CD4-positive, alpha-beta T cell treated with Interleukin-17A for 4 hours (primary cell): ENCODE measurements at regions not wholly inside any gene's neighbourhood (a gene's known extent, or its start where the extent isn't known, plus 50 kb on each side); places are given as distances from the start of the nearest gene placed in this dataset.
"Not testable (repeated sequence)": the region's sequence is repeated elsewhere in the genome, so short reads cannot be mapped to it uniquely, and the experiment has no call there.

Experiments used
- DNase-seq: peaks from one replicate; pipeline ENCODE4 v3.0.0-alpha.2; 2020; ENCODE audit warnings: mixed read lengths

DNA sequence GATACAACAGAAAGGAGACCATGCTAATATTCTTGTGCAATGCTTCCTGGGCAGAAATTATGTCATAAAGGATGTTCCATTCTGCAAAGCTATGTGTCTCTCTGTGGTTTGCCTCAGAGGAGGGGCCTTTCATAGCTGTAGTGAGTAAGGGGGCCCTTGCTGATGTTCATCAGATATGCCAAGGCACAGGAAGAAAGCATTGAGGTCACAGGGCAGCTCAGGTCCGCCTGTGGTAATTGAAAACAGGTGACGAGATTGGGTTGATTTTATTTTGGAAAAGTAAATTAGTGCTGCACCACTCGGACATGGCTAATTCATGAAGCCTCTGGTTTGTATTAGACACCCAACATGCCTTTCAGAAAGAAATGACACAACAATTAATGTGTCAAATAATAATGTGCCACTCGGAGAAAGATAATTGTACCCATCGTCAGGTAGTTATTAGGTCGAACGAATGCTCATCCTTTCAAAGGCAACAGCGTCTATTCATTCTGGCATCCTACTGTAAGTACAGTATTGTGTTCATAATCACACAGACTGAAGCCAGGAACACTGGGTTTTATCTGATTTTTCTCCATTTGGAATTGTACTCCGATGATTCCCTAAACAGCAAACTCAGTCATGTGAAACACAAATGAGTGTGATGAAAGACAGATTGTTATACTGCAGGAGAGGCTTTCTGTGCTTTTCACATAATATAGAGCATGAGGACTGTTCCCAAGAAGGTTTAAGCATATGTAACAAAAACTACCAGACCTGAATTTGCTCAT is 421.6 kb upstream of the KLF12 start:
- no peak for DNase-seq

DNA sequence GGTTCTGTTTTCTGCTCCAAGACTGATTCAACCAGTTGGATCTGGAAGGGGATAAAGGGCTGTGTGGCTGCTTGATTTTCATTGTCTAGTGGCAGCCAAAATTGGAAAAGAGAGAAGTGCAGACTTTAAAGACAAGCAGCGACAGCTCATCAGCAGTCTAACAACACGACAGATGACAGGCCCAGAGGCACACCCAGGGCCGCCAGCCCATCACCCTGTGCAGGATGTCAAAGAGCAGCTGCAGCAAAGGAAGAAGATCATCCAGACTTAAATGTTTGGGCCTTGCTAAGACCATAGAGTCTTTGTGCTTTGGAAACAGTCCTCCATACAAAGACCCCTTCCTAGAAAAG is 421.0 kb upstream of the KLF12 start:
- no peak for DNase-seq

DNA sequence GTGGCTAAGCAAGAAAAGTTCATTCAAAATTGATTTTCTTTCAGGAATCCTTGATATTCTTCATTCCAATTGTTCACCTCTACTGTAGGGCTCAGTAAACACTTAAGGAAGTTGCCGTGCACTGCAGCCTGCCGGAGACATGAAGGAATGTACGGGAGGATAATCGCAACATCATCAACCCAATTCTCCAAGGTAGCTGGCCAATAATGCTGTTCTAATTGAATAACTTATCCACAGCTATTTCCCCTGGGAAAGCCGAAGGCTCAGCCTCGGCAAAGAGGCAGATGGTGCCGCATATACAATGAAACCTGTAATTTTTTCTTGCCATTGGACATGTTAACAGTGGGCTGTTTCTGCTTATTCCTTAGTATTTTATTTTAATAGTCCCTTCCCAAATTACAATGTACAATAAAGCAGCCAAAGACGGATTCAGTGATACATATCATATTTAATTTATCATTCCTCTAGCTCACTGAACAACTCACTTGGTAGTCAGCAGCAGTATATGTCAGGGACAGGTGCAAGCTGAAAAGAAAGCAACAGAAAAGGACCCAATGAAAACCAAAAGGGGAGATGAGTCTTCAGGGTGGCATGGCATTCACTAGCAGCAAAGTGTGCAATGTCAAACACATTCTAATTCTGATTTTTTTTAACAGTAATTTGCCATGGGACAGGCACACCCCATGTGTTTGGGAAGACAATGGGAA is 420.5 kb upstream of the KLF12 start:
- no peak for DNase-seq

DNA sequence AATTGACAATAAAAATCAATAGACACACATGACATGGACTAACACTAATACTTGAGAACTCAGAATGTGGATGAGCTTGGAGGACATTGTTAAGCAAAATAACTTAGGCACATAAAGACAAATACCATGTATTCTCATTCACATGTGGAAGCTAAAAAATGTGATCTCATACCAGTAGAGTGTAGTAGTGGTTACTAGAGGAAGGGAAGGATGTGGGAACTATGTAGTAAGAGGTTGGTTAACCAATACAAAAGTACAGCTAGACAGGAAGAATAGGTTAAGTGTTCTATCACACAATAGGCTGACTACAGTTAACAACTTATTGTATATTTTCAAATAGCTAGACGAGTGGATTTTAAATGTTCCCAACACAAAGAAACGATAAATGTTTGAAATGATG is 415.8 kb upstream of the KLF12 start:
- no peak for DNase-seq

DNA sequence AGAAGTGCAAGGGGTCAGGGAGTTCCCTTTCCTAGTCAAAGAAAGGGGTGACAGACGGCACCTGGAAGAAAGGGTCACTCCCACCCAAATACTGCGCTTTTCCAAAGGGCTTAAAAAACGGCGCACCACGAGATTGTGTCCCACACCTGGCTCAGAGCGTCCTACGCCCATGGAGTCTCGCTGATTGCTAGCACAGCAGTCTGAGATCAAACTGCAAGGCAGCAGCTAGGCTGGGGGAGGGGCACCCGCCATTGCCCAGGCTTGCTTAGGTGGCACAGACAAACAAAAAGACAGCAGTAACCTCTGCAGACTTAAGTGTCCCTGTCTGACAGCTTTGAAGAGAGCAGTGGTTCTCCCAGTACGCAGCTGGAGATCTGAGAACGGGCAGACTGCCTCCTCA is 402.4 kb upstream of the KLF12 start:
- not testable (repeated sequence) for DNase-seq

DNA sequence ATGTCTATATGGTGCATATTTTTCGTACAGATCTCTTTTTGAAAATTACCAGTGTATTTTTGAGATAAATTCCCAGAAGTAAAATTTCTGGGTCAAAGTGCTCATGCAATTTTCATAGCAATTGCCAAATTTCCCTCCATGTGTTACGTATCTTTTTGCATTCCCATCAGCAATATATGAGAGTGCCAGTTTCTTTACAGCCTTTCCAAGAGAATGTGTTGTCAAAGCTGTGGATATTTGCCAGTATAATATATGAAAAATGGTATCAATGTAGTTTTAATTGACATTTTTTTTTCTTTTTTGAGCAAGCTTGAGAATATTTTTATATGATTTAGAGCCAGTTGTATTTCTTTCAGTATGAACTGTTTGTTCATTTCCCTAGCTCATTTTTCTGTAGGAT is 399.0 kb upstream of the KLF12 start:
- no peak for DNase-seq

DNA sequence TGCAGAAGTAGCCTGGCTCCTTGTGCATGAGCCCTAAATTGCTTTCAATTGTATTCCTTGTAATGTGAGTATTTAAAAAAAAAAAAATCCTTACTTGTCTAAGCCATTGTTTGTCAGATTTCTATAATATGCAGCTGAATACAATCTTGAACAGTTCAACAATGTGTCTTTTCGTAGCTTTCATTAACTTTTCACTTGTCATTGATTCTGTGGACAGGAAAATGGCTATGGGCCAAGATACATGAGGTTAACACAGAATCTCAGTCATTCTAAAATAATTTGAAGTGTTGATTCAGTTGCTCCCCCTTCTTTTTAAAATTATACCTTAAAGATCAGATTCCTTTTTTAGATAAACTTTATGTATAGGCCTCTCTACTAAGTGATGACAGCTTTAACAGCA is 395.8 kb upstream of the KLF12 start:
- no peak for DNase-seq

DNA sequence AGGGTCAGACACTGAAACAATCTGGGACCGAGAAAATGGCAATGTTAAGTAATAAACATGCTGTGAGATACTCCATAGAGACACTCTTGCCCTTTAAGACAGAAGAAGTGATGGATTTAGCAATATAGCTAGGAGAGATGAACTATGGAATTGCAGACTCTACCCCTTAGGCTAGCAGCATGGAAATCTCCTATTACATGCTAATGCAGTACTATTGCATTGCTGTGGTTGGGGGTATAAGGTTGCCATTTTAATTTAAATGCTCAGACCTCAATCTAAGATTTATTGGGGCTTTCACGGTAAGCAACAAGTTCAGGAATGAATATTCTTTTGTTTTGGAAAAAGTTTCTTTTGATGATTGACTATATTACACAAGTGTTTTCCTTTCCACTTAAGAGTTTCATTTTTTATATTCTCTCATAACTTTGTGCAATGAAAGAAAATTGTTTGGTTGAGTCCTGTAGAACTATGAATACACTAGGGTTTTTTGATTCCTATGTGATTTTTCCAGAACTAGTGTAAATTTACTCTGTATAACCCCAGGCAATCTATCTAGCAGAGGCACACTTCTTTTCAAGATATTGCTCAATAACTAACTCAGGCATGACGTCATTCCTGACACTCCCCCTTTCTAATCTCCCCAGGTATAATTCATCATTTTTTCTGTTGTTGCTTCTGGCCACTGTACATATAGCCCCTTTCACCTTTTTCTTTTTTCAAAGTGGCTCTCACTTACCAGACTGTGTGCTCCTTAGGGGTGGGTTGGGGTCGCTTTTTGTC is 394.7 kb upstream of the KLF12 start:
- DNase-seq, result no peak

DNA sequence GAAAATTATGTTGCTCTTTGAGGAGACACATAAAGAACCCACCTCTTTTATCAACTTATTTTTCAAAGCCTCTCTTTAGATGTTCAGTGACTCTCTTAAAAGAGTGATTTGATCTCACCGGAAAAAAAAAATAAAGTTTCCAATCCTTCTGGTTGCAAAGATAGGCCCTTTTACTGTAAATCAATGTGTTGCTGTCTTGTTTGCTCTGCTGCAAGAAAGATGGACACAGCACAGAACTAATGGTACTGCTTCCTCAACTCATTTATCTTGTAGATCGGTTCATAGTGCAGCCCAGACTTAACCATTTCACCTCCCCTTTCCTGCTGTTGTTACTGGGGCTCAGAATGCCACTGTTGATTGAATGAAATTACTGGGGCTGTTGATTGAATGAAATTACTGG is 388.9 kb upstream of the KLF12 start:
- DNase-seq, result no peak

DNA sequence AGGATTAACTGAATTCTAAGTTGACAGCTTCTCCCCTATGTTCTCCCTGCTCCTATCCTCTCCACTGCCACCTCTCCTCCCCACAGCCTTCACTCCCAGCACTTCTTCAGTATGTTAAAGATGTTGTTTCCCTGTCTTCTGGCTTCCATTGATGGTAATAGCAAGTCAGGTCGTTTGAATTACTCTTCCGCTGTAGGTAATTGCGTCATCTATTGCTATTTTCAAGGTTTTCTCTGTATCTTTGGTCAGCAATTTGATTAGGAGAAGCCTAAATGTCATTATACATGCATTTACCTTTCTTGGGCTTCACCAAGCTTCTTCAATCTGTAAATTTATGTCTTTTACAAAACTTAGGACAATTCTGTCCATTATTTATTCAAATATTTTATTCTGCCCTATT is 377.3 kb upstream of the KLF12 start:
- DNase-seq, result no peak

DNA sequence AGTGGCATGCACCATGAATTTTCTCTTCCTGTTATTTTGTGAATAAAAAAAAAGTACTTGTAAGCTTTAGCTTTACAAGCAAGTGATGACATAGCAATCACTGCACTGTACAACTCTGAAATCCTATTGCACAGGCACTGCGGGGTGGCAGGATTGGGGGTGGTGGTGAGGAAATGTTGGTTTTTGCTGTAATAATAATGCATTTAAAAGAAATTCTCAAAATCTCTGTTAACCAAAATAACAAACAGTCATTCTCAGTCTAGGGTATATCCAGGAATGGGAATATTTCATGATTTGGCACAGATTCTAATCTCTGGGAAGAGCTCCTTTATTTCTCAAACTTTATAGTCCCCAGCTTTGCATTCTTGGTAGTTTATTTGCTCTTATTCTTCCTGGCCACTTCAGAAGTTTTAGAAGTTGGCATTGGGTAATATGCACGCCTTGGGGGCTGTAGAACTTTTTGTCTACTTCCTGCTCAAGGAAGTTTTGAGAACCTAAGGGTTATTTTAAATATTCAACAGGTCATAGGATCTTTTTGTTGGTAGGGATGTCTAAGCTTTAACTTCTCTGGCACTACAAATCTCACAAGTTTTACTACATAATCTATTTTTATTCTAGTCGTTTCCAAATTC is 353.0 kb upstream of the KLF12 start:
- DNase-seq, result no peak

DNA sequence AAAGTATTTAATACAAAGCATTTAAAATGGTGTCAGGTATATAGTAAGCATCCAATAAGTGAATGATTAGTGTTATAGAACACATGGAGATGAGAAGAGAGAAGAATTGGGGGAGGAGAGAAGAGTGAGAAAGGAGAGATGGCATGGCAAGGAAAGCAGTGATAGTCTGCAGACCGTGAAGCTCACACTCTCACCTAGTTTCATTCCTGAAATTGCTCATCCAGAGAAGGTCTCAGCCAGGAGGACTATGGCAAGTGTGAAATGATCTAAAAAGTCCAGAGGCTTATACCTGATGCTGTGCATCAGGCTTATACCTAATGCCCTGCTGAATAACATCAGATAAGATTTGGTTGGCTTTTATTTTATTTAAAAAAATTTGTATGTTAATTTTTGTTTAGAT is 351.6 kb upstream of the KLF12 start:
- DNase-seq, result no peak

DNA sequence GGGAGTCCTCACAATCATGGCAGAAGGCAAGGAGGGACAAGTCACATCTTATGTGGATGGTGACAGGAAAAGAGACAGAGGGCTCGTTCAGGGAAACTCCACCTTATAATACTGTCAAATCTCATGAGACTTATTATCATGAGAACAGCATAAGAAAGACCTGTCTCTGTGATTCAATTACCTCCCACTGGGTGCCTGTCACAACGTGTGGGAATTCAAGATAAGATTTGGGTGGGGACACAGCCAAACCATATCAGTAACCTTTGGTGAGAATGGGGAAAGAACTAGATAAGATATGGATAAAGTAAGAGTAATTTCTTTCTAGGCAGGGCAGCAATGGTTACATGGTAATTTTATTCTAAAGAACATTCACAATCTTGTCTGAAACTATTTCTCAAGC is 344.9 kb upstream of the KLF12 start:
- DNase-seq, result no peak

DNA sequence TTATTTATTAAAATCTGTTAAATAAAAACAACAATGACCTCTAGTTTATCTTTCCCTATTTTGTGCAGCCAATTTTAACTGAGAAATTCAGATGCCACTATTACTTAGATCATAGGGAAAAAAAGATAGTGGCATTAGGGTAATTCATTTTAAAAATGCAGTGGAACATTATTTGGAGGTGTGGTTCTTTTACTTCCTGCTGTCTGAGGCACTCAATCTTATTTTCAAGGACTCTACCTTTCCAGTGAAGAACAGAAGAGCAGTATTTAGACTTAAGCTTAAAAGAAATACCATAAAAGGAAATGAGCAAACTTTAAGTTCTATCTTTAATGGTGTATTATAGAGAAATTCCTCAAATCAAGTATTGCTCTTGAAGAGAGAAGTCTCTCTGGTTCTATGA is 342.6 kb upstream of the KLF12 start:
- no peak for DNase-seq

DNA sequence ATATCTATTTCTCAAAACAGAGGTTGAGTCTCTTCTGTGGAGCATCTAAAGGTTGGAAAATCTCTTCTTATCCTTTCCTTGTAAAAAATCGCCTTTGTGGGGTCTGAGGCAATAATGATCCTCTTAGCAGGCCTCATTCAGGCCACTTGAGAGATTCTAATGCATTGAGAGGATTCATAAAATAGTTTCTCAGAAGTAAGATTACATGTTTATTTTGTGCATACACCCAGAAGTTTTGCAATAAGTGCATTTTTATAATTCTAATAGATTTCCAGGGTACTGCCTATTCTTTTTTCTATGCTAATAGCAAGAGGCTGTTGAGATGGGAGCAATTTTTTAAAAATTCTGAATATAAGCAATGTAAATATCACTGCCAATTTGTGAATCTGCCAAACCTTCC is 342.2 kb upstream of the KLF12 start:
- no peak for DNase-seq

DNA sequence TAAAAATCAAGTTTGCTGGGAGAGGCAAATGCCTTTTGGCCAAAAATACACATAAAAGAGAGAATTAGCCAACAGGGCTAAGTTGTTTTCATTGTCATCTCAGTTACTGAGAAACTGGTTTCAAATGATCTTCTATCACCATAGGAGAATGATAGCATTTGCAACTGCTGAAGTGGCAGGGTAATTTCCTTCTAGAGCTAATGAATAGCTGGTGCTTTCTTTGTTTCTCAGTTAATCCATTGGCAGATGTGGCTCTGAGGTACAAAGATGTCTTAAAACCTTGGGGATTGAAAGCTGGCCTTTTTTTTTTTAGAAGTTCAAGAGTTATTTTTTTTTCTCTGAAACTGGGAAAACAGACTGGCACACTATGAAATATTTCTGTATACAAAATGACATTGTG is 332.7 kb upstream of the KLF12 start:
- no peak for DNase-seq

DNA sequence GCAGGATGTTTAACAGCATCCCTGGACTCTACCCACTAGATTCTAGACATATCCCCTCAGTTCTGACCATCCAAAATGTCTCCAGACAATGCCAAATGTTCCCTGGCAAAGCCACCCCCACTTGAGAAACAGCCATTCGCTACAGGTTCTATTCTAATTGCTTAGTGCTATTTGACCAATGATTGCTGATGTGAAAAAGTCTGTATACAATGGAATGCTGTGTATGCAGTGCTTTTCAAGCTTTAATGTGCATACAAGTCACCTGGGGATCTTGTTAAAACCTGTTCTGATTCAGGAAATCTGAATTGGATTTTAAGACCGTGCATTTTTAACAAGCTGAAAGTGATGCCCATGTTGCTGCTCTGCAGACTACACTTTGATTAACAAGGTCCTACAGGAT is 331.8 kb upstream of the KLF12 start:
- no peak for DNase-seq

DNA sequence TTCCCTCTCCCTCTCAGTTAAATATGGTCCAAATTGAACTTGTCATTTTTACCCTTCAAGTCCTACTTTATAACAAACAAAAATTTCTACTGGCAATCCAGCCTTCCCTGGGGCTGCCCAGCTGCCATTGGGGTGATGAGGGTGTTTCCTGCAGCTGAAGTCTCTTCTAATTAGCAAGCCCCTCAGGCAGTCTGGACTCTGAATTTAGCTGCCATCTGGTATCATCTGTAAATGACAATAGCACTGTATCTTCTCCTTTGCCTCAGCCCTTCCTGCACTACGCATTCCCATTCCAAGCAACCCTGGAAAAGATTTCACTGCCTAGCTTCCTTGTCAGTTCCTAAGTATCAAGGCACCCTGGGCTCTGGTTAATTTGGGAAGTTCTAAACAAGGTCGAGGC is 331.1 kb upstream of the KLF12 start:
- no peak for DNase-seq

DNA sequence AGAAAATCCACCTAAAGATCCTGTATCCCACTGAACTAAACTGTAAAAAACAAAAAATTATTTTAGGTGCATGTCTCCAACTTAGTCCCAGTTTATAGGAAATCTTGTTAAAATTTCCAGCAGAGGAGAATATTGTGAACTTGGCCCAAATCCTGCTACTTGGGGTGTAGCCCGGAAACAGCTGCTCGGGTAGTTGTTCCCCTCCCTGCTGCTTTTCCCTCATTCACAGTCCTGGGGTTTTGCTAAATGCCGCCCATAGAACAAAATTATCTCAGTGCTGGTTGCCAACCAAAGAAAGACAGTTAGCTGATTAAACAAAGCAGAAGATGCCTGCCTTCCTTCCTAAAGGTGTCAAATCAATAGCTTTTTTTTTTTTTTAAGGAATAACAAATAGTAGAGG is 330.5 kb upstream of the KLF12 start:
- no peak for DNase-seq

DNA sequence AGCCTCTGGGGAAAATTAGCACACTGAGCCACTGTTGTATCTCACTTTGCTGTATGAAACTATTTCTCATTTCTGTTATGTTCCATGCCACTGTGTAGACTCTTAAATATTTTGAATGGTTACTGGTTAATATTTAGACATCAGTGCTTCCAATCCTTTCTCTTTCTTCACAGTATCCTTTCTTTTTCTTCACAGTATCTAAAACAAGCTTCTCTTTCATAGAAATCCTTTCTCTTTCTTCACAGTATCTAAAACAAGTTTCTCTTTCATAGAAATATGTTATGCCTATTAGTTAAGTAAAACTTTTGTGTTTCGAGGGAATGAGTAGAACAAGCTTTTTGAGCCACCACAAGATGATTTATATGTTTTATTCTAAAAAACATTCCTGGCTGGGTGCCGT is 326.8 kb upstream of the KLF12 start:
- DNase-seq, result no peak

DNA sequence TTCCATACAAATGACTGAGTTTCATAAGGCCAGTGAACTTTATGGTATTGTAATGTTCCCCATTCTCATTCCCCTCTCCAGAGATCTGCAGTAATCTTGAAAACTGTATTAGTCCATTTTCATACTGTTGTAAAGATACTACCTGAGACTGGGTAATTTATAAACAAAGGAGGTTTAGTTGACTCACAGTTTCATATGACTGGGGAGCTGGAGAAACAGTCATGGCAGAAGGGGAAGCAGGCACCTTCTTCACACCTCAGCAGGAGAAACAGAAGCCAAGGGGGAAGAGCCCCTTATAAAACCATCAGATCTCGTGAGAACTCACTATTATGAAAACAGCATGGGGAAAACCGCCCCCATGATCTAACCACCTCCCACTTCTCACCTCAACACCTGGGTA is 318.7 kb upstream of the KLF12 start:
- DNase-seq, result no peak

DNA sequence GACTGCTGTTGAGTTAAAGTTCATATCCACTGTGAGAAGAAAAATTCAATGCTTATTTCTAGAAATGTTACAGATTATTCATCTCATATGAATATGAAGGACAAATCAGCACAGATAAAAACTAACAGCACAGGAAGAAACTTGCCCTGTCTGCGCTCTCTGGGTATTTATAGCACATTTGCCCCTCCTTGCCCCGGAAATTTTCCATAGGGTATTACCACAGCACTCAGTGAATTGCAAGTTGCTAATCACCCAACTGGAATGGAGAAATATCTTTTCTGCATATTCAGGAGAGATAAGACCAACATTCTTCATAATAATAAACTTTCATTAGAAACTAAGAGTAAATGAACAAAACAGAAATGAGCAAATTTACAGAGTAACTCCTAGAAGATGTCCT is 318.0 kb upstream of the KLF12 start:
- DNase-seq, result no peak

DNA sequence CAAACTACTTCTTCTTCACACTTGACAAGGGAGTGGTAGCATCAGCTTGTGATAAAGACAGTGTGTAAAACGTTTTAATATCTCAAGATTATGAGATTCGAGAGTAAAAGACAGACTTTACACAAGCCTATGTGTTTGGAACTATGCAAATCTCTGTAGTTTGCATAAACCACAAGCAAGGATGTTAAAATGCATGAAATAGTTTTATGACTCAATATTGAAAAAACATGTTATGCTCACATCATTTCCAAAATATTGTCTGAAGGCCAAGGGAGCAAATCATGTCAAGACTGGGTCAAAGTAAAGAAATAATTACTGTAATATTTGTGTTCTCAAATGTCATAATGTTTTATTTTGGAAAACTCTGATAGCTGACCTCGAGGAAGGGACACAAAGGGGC is 316.8 kb upstream of the KLF12 start:
- no peak for DNase-seq

DNA sequence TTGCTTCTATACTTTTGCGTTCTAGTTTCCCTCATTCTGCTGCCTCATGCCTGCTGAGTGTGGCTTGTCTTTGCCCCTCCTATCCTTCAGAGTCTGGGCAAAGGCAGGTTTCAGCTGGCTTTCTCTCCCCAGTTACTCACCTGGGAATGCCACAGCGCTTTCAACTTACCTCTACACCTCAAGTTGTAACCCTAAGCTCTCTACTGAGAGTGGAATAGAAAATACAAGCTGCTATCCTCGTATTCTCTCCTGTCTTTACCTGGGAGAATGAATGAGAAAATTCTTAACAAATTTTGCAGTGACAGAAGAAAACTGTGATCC is 316.3 kb upstream of the KLF12 start:
- no peak for DNase-seq
